ENCODE measurements at regions not wholly inside any gene's neighbourhood (a gene's known extent, or its start where the extent isn't known, plus 50 kb on each side); places are given as distances from the start of the nearest gene placed in this dataset.

- TF ChIP-seq ZNF274 (IDR thresholded peaks at IDR 0.05; ENCODE audit: borderline replicate concordance, extremely low read depth, low read length): no peak
Measured at GRCh38 chr18:41324020-41324791, 630.8 kb upstream of the PIK3C3 start (continued).

Data from H1 (cell line).